Heart left ventricle (tissue), 13 donors: ENCODE measurements at regions not wholly inside any gene's neighbourhood (a gene's known extent, or its start where the extent isn't known, plus 50 kb on each side); places are given as distances from the start of the nearest gene placed in this dataset.

ENCODE experiments used
- POLR2A ChIP-seq, 2 donors: fragments of 450-650 bp; IDR thresholded peaks; one replicate each; pipeline ENCODE4 v1.6.1; 2017; ENCODE audit warnings: antibody characterized with exemption in 2 of 2, mild to moderate bottlenecking in 2 of 2, moderate library complexity in 2 of 2
- TF ChIP-seq, protein P1 (sequence below), 12 donors: fragments of 200-600 bp; sonication (generic) in 4 of 12; IDR thresholded peaks; one replicate each; pipeline versions ENCODE4 v1.5.0 to v1.8.0; 2018 to 2022; ENCODE audit warnings: antibody characterized with exemption in 12 of 12, mild to moderate bottlenecking in 5 of 12
- donor health status: ischemic (EF 13 %, LVEDD 7.1; RV severe dilation, severe dysfunction).
- donor health status: DM: no; HTN: yes; CAD: no.
- donor health status: DM: no; HTN: no; CAD: no.
- donor health status: ischemic (EF 25% LVEDD 6.9; RV normal size, moderate dysfunction).
- donor health status: ischemic (EF 25% LVEDD 5.7; RV mildly dilated, moderate dysfunction).
- donor health status: ischemic (EF 35%, LVEDD 5.7; RV mildly dilated, moderate dysfunction).
- donor health status: nonischemic (EF 11% LVEDD 7.7; RV severe dilation, severe dysfunction).
- donor health status: DM: yes; HTN: yes; CAD: no.
- donor health status: PGD.
- donor health status: ischemic (EF 29% LVEDD 5.4; RV normal size, mild dysfunction).
- donor health status: nonischemic (EF 23%, LVEDD 6.1; RV moderate dilation, normal function).

DNA sequence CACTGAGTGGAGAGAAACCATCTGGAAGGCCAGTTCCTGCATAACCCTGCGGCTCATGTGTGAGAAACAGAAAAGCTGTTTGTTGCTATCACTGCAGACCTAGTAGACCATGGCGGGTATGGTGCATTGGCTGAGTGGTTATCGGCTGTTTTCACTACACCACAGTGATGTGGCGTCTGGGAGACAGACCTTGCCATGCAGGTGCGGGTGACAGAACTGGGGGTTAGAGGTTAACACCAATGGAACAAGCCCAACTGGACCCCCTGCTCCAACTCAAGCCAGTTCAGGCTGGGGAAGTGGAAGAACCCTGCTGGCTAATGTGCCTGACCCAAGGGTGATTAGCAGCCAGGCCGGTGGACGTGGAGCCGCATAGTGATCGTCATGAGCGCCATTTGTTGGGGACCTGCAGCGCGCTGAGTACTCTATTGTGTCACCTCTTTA is 91.9 kb downstream of the IRF8 start:
- TF ChIP-seq, protein P1, sequence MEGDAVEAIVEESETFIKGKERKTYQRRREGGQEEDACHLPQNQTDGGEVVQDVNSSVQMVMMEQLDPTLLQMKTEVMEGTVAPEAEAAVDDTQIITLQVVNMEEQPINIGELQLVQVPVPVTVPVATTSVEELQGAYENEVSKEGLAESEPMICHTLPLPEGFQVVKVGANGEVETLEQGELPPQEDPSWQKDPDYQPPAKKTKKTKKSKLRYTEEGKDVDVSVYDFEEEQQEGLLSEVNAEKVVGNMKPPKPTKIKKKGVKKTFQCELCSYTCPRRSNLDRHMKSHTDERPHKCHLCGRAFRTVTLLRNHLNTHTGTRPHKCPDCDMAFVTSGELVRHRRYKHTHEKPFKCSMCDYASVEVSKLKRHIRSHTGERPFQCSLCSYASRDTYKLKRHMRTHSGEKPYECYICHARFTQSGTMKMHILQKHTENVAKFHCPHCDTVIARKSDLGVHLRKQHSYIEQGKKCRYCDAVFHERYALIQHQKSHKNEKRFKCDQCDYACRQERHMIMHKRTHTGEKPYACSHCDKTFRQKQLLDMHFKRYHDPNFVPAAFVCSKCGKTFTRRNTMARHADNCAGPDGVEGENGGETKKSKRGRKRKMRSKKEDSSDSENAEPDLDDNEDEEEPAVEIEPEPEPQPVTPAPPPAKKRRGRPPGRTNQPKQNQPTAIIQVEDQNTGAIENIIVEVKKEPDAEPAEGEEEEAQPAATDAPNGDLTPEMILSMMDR (IDR thresholded peaks at IDR 0.05) = no peak
- no peak for TF ChIP-seq POLR2A (IDR thresholded peaks at IDR 0.05)
